NCI-H2227 (cell line): ENCODE measurements at regions not wholly inside any gene's neighbourhood (a gene's known extent, or its start where the extent isn't known, plus 50 kb on each side); places are given as distances from the start of the nearest gene placed in this dataset.
"Not testable (repeated sequence)": the region's sequence is repeated elsewhere in the genome, so short reads cannot be mapped to it uniquely, and the experiment has no call there.

Experiments used
- DNase-seq: peaks from one replicate; lab custom pipeline; 2025; ENCODE audit not compliant: unreplicated experiment; lab: John Stamatoyannopoulos, UW

GRCh38 chr13:39803156-39803555 is 147.7 kb downstream of the COG6 start:
- DNase-seq, result no peak

GRCh38 chr13:39803851-39804250 is 148.4 kb downstream of the COG6 start:
- no peak for DNase-seq

- no peak for DNase-seq
These were observed 149.1 kb downstream of the COG6 start for GRCh38 chr13:39804332-39805210.

GRCh38 chr13:39809466-39809865 is 154.0 kb downstream of the COG6 start:
- no peak for DNase-seq

- DNase-seq, result no peak
These were observed 154.8 kb downstream of the COG6 start for GRCh38 chr13:39810091-39810877.

- DNase-seq, result no peak
These were observed 155.6 kb downstream of the COG6 start for GRCh38 chr13:39811051-39811450.

- DNase-seq, result no peak
These were observed 156.2 kb downstream of the COG6 start for GRCh38 chr13:39811696-39812095.

GRCh38 chr13:39815345-39816111 is 160.1 kb downstream of the COG6 start:
- no peak for DNase-seq

GRCh38 chr13:39816936-39817335 is 161.5 kb downstream of the COG6 start:
- DNase-seq, result no peak

GRCh38 chr13:39818953-39819352 is 163.5 kb downstream of the COG6 start:
- DNase-seq, result no peak

GRCh38 chr13:39820606-39821005 is 165.1 kb downstream of the COG6 start:
- DNase-seq, result no peak

GRCh38 chr13:39821977-39822376 is 166.5 kb downstream of the COG6 start:
- no peak for DNase-seq

GRCh38 chr13:39822437-39822836 is 167.0 kb downstream of the COG6 start:
- DNase-seq, result no peak

- DNase-seq, result no peak
These were observed 167.7 kb downstream of the COG6 start for GRCh38 chr13:39823063-39823713.

GRCh38 chr13:39825886-39826285 is 170.4 kb downstream of the COG6 start:
- no peak for DNase-seq

GRCh38 chr13:39835253-39835652 is 179.8 kb downstream of the COG6 start:
- DNase-seq, result peak; percentile 0

- no peak for DNase-seq
These were observed 180.6 kb downstream of the COG6 start for GRCh38 chr13:39836038-39836437.

GRCh38 chr13:39837866-39838265 is 182.4 kb downstream of the COG6 start:
- not testable (repeated sequence) for DNase-seq

- no peak for DNase-seq
These were observed 184.7 kb downstream of the COG6 start for GRCh38 chr13:39840201-39840600.

GRCh38 chr13:39847336-39847735 is 191.9 kb downstream of the COG6 start:
- DNase-seq, result no peak

- DNase-seq, result no peak
These were observed 199.8 kb downstream of the COG6 start for GRCh38 chr13:39855236-39855635.
